ENCODE measurements at regions not wholly inside any gene's neighbourhood (a gene's known extent, or its start where the extent isn't known, plus 50 kb on each side); places are given as distances from the start of the nearest gene placed in this dataset.
"Not testable (repeated sequence)": the region's sequence is repeated elsewhere in the genome, so short reads cannot be mapped to it uniquely, and the experiment has no call there.

- no peak for DNase-seq (ENCODE audit: low read depth)
These were observed 401.7 kb upstream of the CDIN1 start for GRCh38 chr15:36177590-36178302.

- no peak for DNase-seq (ENCODE audit: low read depth)
These were observed 401.2 kb upstream of the CDIN1 start for GRCh38 chr15:36178303-36178633.

- no peak for DNase-seq (ENCODE audit: low read depth)
These were observed 396.2 kb upstream of the CDIN1 start for GRCh38 chr15:36183201-36183600.

- DNase-seq (ENCODE audit: low read depth) = no peak
These were observed 394.0 kb upstream of the CDIN1 start for GRCh38 chr15:36185438-36185837.

- no peak for DNase-seq (ENCODE audit: low read depth)
These were observed 393.6 kb upstream of the CDIN1 start for GRCh38 chr15:36185845-36186244.

- DNase-seq (ENCODE audit: low read depth) = no peak
These were observed 393.1 kb upstream of the CDIN1 start for GRCh38 chr15:36186376-36186775.

- no peak for DNase-seq (ENCODE audit: low read depth)
These were observed 388.0 kb upstream of the CDIN1 start for GRCh38 chr15:36191459-36191858.

- DNase-seq (ENCODE audit: low read depth) = not testable (repeated sequence)
These were observed 383.9 kb upstream of the CDIN1 start for GRCh38 chr15:36195361-36196007.

GRCh38 chr15:36208868-36209582, 370.4 kb upstream of the CDIN1 start:
- DNase-seq (ENCODE audit: low read depth) = no peak

- no peak for DNase-seq (ENCODE audit: low read depth)
These were observed 369.0 kb upstream of the CDIN1 start for GRCh38 chr15:36210426-36210825.

GRCh38 chr15:36218322-36218721, 361.1 kb upstream of the CDIN1 start:
- no peak for DNase-seq (ENCODE audit: low read depth)

GRCh38 chr15:36218991-36219390, 360.4 kb upstream of the CDIN1 start:
- no peak for DNase-seq (ENCODE audit: low read depth)

GRCh38 chr15:36221992-36222391, 357.4 kb upstream of the CDIN1 start:
- no peak for DNase-seq (ENCODE audit: low read depth)

- DNase-seq (ENCODE audit: low read depth) = no peak
These were observed 348.6 kb upstream of the CDIN1 start for GRCh38 chr15:36230776-36231175.

GRCh38 chr15:36232491-36232890, 346.9 kb upstream of the CDIN1 start:
- DNase-seq (ENCODE audit: low read depth) = no peak

GRCh38 chr15:36234743-36235142, 344.7 kb upstream of the CDIN1 start:
- DNase-seq (ENCODE audit: low read depth) = no peak

GRCh38 chr15:36235173-36235572, 344.3 kb upstream of the CDIN1 start:
- no peak for DNase-seq (ENCODE audit: low read depth)

GRCh38 chr15:36239509-36239908, 339.9 kb upstream of the CDIN1 start:
- DNase-seq (ENCODE audit: low read depth) = no peak

- DNase-seq (ENCODE audit: low read depth) = no peak
These were observed 328.0 kb upstream of the CDIN1 start for GRCh38 chr15:36251450-36251849.

- no peak for DNase-seq (ENCODE audit: low read depth)
These were observed 327.2 kb upstream of the CDIN1 start for GRCh38 chr15:36252146-36252711.

GRCh38 chr15:36254426-36254825, 325.0 kb upstream of the CDIN1 start:
- DNase-seq (ENCODE audit: low read depth) = no peak

- DNase-seq (ENCODE audit: low read depth) = no peak
These were observed 323.0 kb upstream of the CDIN1 start for GRCh38 chr15:36256404-36256807.

- DNase-seq (ENCODE audit: low read depth) = no peak
These were observed 315.8 kb upstream of the CDIN1 start for GRCh38 chr15:36263666-36264065.
